Vagina (tissue), 2 donors: ENCODE measurements at regions not wholly inside any gene's neighbourhood (a gene's known extent, or its start where the extent isn't known, plus 50 kb on each side); places are given as distances from the start of the nearest gene placed in this dataset.
"Not testable (repeated sequence)": the region's sequence is repeated elsewhere in the genome, so short reads cannot be mapped to it uniquely, and the experiment has no call there.

Experiments
- DNase-seq, 2 donors: peaks; one replicate each; pipeline ENCODE4 v3.0.0-alpha.2; 2017; ENCODE audit errors: extremely low spot score in 2 of 2
- H3K27ac ChIP-seq: fragments of 200-600 bp; sonication (generic); one replicate; pipeline ENCODE4 v1.5.1; 2019
- H3K27me3 ChIP-seq: fragments of 200-600 bp; sonication (generic); one replicate; pipeline ENCODE4 v1.5.1; 2019
- H3K36me3 ChIP-seq, 2 donors: fragments of 200-600 bp; sonication (generic); one replicate each; pipeline ENCODE4 v1.5.1; 2017 to 2019
- H3K4me1 ChIP-seq: fragments of 200-600 bp; sonication (generic); one replicate; pipeline ENCODE4 v1.5.1; 2019
- H3K4me3 ChIP-seq, 2 donors: fragments of 200-600 bp; sonication (generic); 1 replicate in 1 of 2; 2 replicates in 1 of 2; pipeline ENCODE4 v1.5.1; 2016 to 2019
- H3K9me3 ChIP-seq: fragments of 200-600 bp; sonication (generic); one replicate; pipeline ENCODE4 v1.5.1; 2019
- CTCF ChIP-seq, 3 experiments: fragments of 450-650 bp in 2 of 3; fragments of 200-600 bp in 1 of 3; sonication (generic) in 1 of 3; IDR thresholded peaks; one replicate each; pipeline ENCODE4 v1.5.1; 2017 to 2019; ENCODE audit warnings: antibody characterized with exemption in 3 of 3, mild to moderate bottlenecking in 2 of 3, moderate library complexity in 2 of 3
- POLR2A ChIP-seq, 2 donors: fragments of 450-650 bp; IDR thresholded peaks; one replicate each; pipeline ENCODE4 v1.6.1; 2017; ENCODE audit warnings: antibody characterized with exemption in 2 of 2, mild to moderate bottlenecking in 2 of 2, moderate library complexity in 2 of 2
- POLR2AphosphoS5 ChIP-seq, 2 donors: sonication (generic); formaldehyde crosslinking; IDR thresholded peaks; one replicate each; pipeline ENCODE4 v1.9.0; 2017; ENCODE audit warnings: antibody characterized with exemption in 2 of 2, mild to moderate bottlenecking in 2 of 2, low read depth in 1 of 2; ENCODE audit not compliant: insufficient read depth in 1 of 2
- intact Hi-C: fragments of 100-400 bp; cut with DNase I; formaldehyde crosslinking; loops from one replicate; pipeline ENCODE4 v1.15.1; 2023

DNA sequence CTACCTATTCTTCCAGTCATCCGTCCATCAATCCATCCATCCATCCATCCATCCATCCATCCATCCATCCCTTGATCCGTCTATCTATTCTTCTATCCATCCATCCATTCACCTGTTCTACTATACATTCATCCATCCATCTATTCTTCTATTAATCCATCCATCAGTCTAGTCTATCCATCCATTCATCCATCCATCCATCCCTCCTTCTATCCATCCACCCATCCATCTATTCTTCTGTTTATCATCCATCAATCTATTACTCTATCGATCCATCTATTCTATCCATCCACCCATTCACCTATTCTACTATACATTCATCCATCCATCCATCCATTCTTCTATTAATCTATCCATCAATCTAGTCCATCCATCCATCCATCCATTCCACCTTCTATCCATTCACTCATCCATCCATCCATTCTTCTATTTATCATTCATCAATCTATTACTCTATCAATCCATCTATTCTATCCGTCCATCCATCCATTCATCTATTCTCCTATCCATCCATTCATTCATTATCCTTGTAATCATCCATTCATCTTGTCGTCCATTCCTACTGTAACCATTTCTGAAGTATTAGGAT, 110.4 kb upstream of the ZNF516 start:
- Histone ChIP-seq H3K4me3 (no peak overlapping the region), H3K27ac (no peak overlapping the region), H3K4me1 (no peaks in the 10 kb centered on the region), H3K9me3 (no peaks in the 10 kb centered on the region), H3K36me3 (no peaks in the 10 kb centered on the region), H3K27me3 (no peaks in the 10 kb centered on the region)
- intact Hi-C loops: no loop called here
- no peak for DNase-seq
- TF ChIP-seq POLR2AphosphoS5 (IDR thresholded peaks at IDR 0.05; ENCODE audit: insufficient read depth in 1 of 2, low read depth in 1 of 2): no peak
- no peak for TF ChIP-seq CTCF (IDR thresholded peaks at IDR 0.05)
- TF ChIP-seq POLR2A (IDR thresholded peaks at IDR 0.05): no peak

- H3K4me3 ChIP-seq: no peak overlapping the region
- intact Hi-C loops: no loop called here
- H3K9me3 ChIP-seq: no peaks in the 10 kb centered on the region
- H3K4me1 ChIP-seq: no peaks in the 10 kb centered on the region
- H3K27me3 ChIP-seq: no peaks in the 10 kb centered on the region
- H3K36me3 ChIP-seq: no peaks in the 10 kb centered on the region
- no peak overlapping the region for H3K27ac ChIP-seq
- no peak for TF ChIP-seq CTCF (IDR thresholded peaks at IDR 0.05)
- no peak for TF ChIP-seq POLR2AphosphoS5 (IDR thresholded peaks at IDR 0.05; ENCODE audit: insufficient read depth in 1 of 2, low read depth in 1 of 2)
- no peak for TF ChIP-seq POLR2A (IDR thresholded peaks at IDR 0.05)
- no peak for DNase-seq
Observed at GRCh38 chr18:76604935-76605240, 109.8 kb upstream of the ZNF516 start.

- Histone ChIP-seq H3K27ac (no peak overlapping the region), H3K4me1 (no peaks in the 10 kb centered on the region), H3K36me3 (no peaks in the 10 kb centered on the region), H3K4me3 (no peak overlapping the region), H3K27me3 (no peaks in the 10 kb centered on the region), H3K9me3 (no peaks in the 10 kb centered on the region)
- no peak for DNase-seq
- no peak for TF ChIP-seq POLR2A (IDR thresholded peaks at IDR 0.05)
- TF ChIP-seq POLR2AphosphoS5 (IDR thresholded peaks at IDR 0.05; ENCODE audit: insufficient read depth in 1 of 2, low read depth in 1 of 2): no peak
- TF ChIP-seq CTCF (IDR thresholded peaks at IDR 0.05): no peak
- intact Hi-C loops: no loop called here
Observed at GRCh38 chr18:76604108-76604934, 109.3 kb upstream of the ZNF516 start.

- H3K27ac ChIP-seq: no peak overlapping the region
- no peaks in the 10 kb centered on the region for H3K27me3 ChIP-seq
- no peak for DNase-seq
- intact Hi-C loops: no loop called here
- H3K4me3 ChIP-seq: no peak overlapping the region
- no peaks in the 10 kb centered on the region for H3K4me1 ChIP-seq
- H3K9me3 ChIP-seq: no peaks in the 10 kb centered on the region
- no peaks in the 10 kb centered on the region for H3K36me3 ChIP-seq
- TF ChIP-seq POLR2A (IDR thresholded peaks at IDR 0.05) (no peak), POLR2AphosphoS5 (IDR thresholded peaks at IDR 0.05; ENCODE audit: insufficient read depth in 1 of 2, low read depth in 1 of 2) (no peak), CTCF (IDR thresholded peaks at IDR 0.05) (no peak)
Observed at GRCh38 chr18:76602191-76602590, 107.1 kb upstream of the ZNF516 start.

GRCh38 chr18:76600076-76600475, 105.0 kb upstream of the ZNF516 start:
- H3K27me3 ChIP-seq, H3K36me3 ChIP-seq, H3K9me3 ChIP-seq, H3K4me1 ChIP-seq, DNase-seq, H3K4me3 ChIP-seq, intact Hi-C loops, H3K27ac ChIP-seq: not testable (repeated sequence)
